Osteoblast (primary cell): ENCODE measurements at regions not wholly inside any gene's neighbourhood (a gene's known extent, or its start where the extent isn't known, plus 50 kb on each side); places are given as distances from the start of the nearest gene placed in this dataset.

Experiments used
- DNase-seq: peaks from one replicate; pipeline ENCODE4 v3.0.0; 2011; ENCODE audit warnings: low spot score, mixed read lengths; ENCODE audit not compliant: insufficient read length; ENCODE audit errors: missing footprints
- H2AFZ ChIP-seq: 2 replicates; pipeline ENCODE4 v1.6.0; 2011; ENCODE audit warnings: mild to moderate bottlenecking, low read length
- H3K27ac ChIP-seq: 2 replicates; pipeline ENCODE4 v1.5.1; 2011; ENCODE audit warnings: mild to moderate bottlenecking, low read depth, low read length, moderate library complexity
- H3K27me3 ChIP-seq: 2 replicates; pipeline ENCODE4 v1.6.0; 2012; ENCODE audit warnings: mild to moderate bottlenecking, control low read depth, inconsistent platforms, low read length, moderate library complexity; ENCODE audit not compliant: insufficient read depth
- H3K36me3 ChIP-seq: 2 replicates; pipeline ENCODE4 v1.5.1; 2011; ENCODE audit warnings: mild to moderate bottlenecking, low read length, control low read depth, moderate library complexity; ENCODE audit not compliant: insufficient read depth
- H3K4me1 ChIP-seq: 2 replicates; pipeline ENCODE4 v1.5.1; 2011; ENCODE audit warnings: mild to moderate bottlenecking, low read length, control low read depth, moderate library complexity; ENCODE audit not compliant: insufficient read depth
- H3K4me2 ChIP-seq: 2 replicates; pipeline ENCODE4 v1.6.0; 2011; ENCODE audit warnings: mild to moderate bottlenecking, low read length; ENCODE audit not compliant: insufficient read depth
- H3K4me3 ChIP-seq: fragments of 200-600 bp; sonication (generic); 3 replicates; pipeline ENCODE4 v1.5.1; 2012; ENCODE audit warnings: mild to moderate bottlenecking, low read length, inconsistent platforms; ENCODE audit not compliant: insufficient read depth
- H3K79me2 ChIP-seq: 2 replicates; pipeline ENCODE4 v1.6.0; 2012; ENCODE audit warnings: mild to moderate bottlenecking, low read length, control low read depth, inconsistent platforms; ENCODE audit not compliant: insufficient read depth
- H3K9me3 ChIP-seq: 2 replicates; pipeline ENCODE4 v1.5.1; 2011; ENCODE audit warnings: low read depth, low read length, control low read depth
- H4K20me1 ChIP-seq: 2 replicates; pipeline ENCODE4 v1.6.0; 2012; ENCODE audit warnings: mild to moderate bottlenecking, low read length, control low read depth; ENCODE audit not compliant: insufficient read depth
- CTCF ChIP-seq: IDR thresholded peaks from 2 replicates; pipeline ENCODE4 v1.5.1; 2011; ENCODE audit warnings: mild to moderate bottlenecking, low read depth, low read length, moderate library complexity; ENCODE audit errors: extremely low read depth

- Histone ChIP-seq H3K9me3 (no peaks in the 10 kb centered on the region), H3K4me3 (no peak overlapping the region), H3K79me2 (no peaks in the 10 kb centered on the region), H4K20me1 (no peaks in the 10 kb centered on the region), H2AFZ (peak overlapping the region; percentile 22), H3K27me3 (no peaks in the 10 kb centered on the region), H3K4me1 (peaks cover 2% of the 10 kb centered on the region), H3K36me3 (no peaks in the 10 kb centered on the region), H3K4me2 (no peak overlapping the region), H3K27ac (no peak overlapping the region)
- DNase-seq, result no peak
- TF ChIP-seq CTCF, result no peak
Measured at GRCh38 chr3:72261566-72262564, 476.9 kb upstream of the PROK2 start.

DNA sequence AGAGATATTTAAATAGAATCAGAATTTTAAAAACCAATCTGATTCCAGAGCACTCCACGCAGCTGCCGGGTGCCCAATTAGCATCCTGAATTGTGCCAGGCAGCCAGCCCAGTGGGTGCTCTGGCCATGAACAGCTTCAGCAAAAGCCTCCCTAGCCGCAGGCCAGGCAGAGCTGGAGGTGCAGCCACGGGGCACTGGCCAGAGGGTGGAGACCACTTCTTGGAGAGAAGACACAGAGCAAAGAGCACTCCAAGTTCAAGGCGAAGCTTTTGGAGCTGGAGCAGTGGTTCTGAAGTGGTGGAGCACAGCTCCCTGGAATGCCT, 475.6 kb upstream of the PROK2 start:
- Histone ChIP-seq H4K20me1 (no peaks in the 10 kb centered on the region), H3K27me3 (no peaks in the 10 kb centered on the region), H3K4me1 (peaks cover 9% of the 10 kb centered on the region), H3K36me3 (no peaks in the 10 kb centered on the region), H3K4me2 (no peak overlapping the region), H3K9me3 (no peaks in the 10 kb centered on the region), H2AFZ (no peak overlapping the region), H3K4me3 (no peak overlapping the region), H3K27ac (no peak overlapping the region), H3K79me2 (no peaks in the 10 kb centered on the region)
- no peak for DNase-seq
- no peak for TF ChIP-seq CTCF

DNA sequence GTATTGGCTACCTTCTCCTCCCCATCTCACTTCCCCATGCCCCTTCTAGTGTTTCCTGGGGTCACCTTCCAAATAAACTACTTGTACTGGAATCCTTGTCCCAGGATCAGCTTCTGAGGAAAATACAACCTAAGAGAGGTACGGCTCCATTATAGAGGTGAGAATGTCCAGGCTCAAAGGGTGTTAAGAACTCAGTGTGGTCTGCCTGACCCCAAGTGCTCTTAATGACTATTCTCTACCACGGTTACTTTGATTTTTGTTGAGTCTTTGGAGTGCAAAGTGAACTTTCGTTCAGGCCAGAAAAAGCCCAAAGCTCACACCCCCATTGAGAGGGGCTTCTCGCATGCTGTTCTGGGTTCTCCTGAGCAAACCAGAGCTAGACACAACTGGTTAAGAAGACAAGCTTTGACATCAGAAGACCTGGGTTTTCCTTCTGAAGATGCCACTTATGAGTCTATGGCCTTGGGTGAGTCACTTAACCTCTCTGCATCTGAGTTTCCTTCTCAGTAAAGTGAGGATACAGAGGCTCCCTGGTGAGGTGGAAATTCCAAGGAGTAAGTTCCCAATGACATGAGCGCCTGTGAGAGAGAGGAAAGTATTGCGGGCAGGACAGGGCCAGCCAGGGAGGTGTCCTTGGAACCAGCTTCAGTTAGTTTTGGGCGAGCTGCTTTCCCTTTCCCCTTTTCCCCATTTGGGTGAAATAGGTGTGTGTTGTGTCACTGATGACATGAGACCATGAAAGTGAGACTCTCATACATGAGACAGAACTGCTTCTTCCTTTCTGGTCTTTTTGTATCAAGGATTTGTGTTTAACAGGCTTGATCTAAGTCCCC, 475.0 kb upstream of the PROK2 start:
- Histone ChIP-seq H3K4me1 (peaks cover 9% of the 10 kb centered on the region), H3K79me2 (no peaks in the 10 kb centered on the region), H3K36me3 (no peaks in the 10 kb centered on the region), H4K20me1 (no peaks in the 10 kb centered on the region), H3K4me3 (no peak overlapping the region), H3K4me2 (no peak overlapping the region), H2AFZ (no peak overlapping the region), H3K27ac (no peak overlapping the region), H3K27me3 (no peaks in the 10 kb centered on the region), H3K9me3 (no peaks in the 10 kb centered on the region)
- no peak for TF ChIP-seq CTCF
- DNase-seq, result peak; percentile 58
